ENCODE measurements at regions not wholly inside any gene's neighbourhood (a gene's known extent, or its start where the extent isn't known, plus 50 kb on each side); places are given as distances from the start of the nearest gene placed in this dataset.
A peak's percentile ranks its signal among the peaks of the same experiment; 100 is the strongest.
"Not testable (repeated sequence)": the region's sequence is repeated elsewhere in the genome, so short reads cannot be mapped to it uniquely, and the experiment has no call there.

DNA sequence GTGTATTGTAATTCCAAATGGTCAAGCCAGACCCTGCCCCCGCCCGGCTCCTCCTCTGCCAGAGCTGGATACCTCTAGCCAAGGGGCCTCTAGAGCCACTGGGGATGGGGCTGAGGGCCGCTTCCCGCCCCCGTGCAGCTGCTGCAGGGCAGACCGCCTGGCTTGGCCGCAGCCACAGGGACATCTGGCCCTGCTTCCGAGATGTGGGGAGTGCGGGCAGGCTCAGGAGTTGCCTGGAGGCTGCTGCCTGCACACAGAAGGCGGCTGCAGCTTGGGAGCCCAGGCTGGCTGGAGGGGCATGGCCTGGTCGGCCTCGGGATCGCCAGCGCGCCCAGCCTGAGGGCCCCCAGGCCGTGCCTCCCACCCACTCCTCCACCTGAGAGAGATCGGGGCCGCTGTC lies 79.9 kb upstream of the ZNG1F start:
- H3K27ac ChIP-seq; H3K36me3 ChIP-seq; H3K4me1 ChIP-seq; DNase-seq; intact Hi-C loops (cut with DNase I); H3K4me3 ChIP-seq; H3K9me3 ChIP-seq: not testable (repeated sequence)
- WGBS, 2 donors = no CpG with 5 or more reads among the region's 18 CpGs
- peaks cover 0 to 27% (median 0%) of the 10 kb centered on the region in 4 donors for H3K27me3 ChIP-seq

DNA sequence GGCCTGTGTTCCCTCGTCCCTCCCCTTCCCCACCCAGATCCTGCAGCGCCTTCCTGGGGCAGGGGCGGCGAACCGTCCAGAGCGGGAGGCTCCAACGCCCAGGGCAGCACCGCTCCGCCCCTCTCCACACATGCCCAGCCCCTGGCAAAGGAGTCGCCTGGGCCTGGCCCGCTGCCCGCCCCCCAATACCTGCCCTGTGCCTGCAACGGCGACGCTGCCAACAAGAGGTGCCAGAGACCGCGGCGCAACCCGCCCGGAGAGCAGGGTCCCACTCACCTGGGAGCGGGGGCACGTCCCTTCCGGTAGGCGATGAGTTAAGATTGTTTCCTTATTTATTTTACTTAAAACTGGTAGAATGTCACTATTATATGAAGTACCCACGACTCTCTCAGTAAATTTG lies 77.5 kb upstream of the ZNG1F start:
- H3K27ac ChIP-seq; H3K4me1 ChIP-seq; H3K9me3 ChIP-seq; intact Hi-C loops (cut with DNase I); DNase-seq; H3K36me3 ChIP-seq: not testable (repeated sequence)
- H3K27me3 ChIP-seq = peaks cover 0 to 24% (median 0%) of the 10 kb centered on the region in 4 donors
- 2 to 18% methylated on average over 5 to 6 of the region's 25 CpGs for WGBS, 2 donors
- H3K4me3 ChIP-seq = peak overlapping the region in 3 of 4 donors; percentile 17 to 39 (median 30)

DNA sequence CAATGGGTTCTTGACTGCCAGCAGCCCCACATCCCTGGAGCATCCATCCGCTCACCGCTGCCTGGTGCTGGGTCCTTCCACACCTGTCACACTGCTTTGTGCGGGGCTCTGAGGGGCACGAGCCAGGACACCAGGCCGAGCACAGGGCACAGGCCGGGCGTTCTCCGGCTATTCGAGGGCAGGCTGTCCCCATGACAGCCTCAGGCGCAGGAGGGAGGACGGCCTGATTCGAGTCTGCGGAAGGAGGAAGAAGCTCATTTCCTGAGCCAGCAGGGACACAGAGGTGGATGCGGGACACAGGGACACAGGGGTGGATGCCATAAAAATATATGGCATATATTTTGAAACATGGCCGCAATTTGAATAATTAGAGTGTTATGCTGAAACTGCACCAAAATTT lies 76.9 kb upstream of the ZNG1F start:
- DNase-seq; H3K36me3 ChIP-seq; intact Hi-C loops (cut with DNase I); H3K9me3 ChIP-seq; H3K4me1 ChIP-seq; H3K27ac ChIP-seq; H3K4me3 ChIP-seq: not testable (repeated sequence)
- no CpG with 5 or more reads among the region's 15 CpGs for WGBS, 2 donors
- H3K27me3 ChIP-seq = peaks cover 0 to 19% (median 0%) of the 10 kb centered on the region in 4 donors

DNA sequence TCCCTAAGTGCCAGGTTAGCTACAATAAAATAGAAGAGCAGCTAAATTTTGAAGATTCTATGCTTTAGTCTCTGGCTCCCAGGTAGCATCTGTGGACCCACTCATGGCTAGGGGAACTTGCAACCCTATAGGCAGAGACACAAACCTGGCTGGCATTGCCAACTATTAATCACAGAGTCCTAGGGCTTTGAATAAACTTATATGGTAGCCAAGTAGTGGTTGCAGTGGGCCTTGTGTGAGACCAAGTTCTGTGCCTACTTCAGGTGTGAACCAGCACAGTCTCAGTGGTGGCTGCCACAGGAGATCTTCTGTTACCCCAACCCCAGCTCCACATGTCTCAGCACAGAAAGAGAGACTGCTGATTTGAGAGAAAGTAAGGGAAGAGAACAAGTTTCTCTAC lies 62.9 kb upstream of the ZNG1F start:
- H3K9me3 ChIP-seq; H3K4me1 ChIP-seq; H3K36me3 ChIP-seq; H3K27ac ChIP-seq; H3K4me3 ChIP-seq; intact Hi-C loops (cut with DNase I); DNase-seq; H3K27me3 ChIP-seq: not testable (repeated sequence)

DNA sequence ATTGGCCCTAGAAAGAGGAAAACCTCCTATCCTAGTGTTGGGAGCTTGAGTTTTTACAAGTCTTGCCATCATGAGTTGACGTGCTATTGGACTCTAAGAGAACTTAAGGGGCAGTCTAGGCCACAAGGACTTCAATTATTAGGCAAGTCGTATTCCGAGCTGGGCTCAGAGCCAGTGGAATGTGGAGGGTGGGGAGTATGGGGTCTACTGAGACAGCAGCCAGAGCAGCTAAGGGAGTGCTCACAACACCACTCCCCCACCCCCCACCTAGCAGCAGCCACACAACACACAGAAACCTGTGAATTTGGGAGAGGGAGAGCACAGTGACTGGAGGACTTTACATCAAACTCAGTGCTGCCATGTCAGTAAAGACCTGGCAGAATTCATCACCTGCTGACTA lies 62.0 kb upstream of the ZNG1F start:
- H3K4me1 ChIP-seq; DNase-seq; H3K27me3 ChIP-seq; H3K4me3 ChIP-seq; H3K27ac ChIP-seq; intact Hi-C loops (cut with DNase I); H3K36me3 ChIP-seq; H3K9me3 ChIP-seq: not testable (repeated sequence)
- WGBS, 2 donors = 10 to 36% methylated on average over 3 of the region's 3 CpGs

DNA sequence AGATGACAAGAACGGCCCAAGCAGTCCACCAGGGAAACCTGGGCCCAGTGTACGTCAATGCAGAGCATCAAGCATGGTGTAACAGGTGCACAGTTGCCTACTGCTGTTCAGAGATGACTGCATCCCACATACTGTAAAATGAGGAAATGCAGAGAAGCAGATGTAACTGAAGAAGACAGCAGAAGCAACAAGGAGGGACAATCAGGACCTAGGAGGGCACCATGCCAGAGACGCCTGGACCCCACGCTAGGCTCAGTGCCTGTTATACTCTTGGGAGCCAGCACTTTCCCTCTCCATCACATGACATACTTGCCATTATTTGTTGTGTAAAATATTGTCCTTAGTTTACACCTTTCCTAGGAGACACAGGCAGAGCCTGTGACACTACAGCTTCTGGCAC lies 57.6 kb upstream of the ZNG1F start:
- H3K36me3 ChIP-seq; intact Hi-C loops (cut with DNase I); H3K4me1 ChIP-seq; H3K9me3 ChIP-seq; H3K4me3 ChIP-seq; DNase-seq; H3K27me3 ChIP-seq; H3K27ac ChIP-seq: not testable (repeated sequence)
- WGBS, 2 donors = 78 to 82% methylated on average over 3 to 4 of the region's 4 CpGs

Measured in esophagus squamous epithelium (tissue), 5 donors.